PC-3 (cell line): ENCODE measurements at regions not wholly inside any gene's neighbourhood (a gene's known extent, or its start where the extent isn't known, plus 50 kb on each side); places are given as distances from the start of the nearest gene placed in this dataset.

Experiments used
- CTCF ChIP-seq: fragments of 300-600 bp; sonication (generic); conservative IDR thresholded peaks from 2 replicates; pipeline ENCODE4 v1.5.1; 2017; ENCODE audit warnings: antibody characterized with exemption, low read depth, mild to moderate bottlenecking, low read length
- EZH2 ChIP-seq: fragments of 300-600 bp; sonication (generic); IDR thresholded peaks from one replicate; pipeline ENCODE4 v1.6.1; 2017; ENCODE audit warnings: antibody characterized with exemption, mild to moderate bottlenecking, low read length; ENCODE audit not compliant: unreplicated experiment

- TF ChIP-seq CTCF, result no peak
- TF ChIP-seq EZH2, result no peak
Measured at GRCh38 chr10:42488416-42488815, 150.0 kb downstream of the ZNF33B start.
